Natural killer cell treated with Interleukin-12 subunit alpha and Interleukin-12 subunit beta and Interleukin-15 and Interleukin-18, amount 100 ng/mL, for 72 hours (primary cell): ENCODE measurements at regions not wholly inside any gene's neighbourhood (a gene's known extent, or its start where the extent isn't known, plus 50 kb on each side); places are given as distances from the start of the nearest gene placed in this dataset.

Source experiments
- ATAC-seq, 2 donors: fragments of 150-1000 bp; cut with Tn5 transposase in 1 of 2; sonication (Bioruptor Pico), chemical (Tn5 transposase) in 1 of 2; 2 replicates each; pipeline ENCODE4 v1.10.0; 2021
- DNase-seq: peaks from one replicate; pipeline ENCODE4 v3.0.0; 2022; ENCODE audit warnings: low spot score
- H3K27ac Mint-ChIP-seq, 2 donors: 1 replicate in 1 of 2; 2 replicates in 1 of 2; pipeline ENCODE4 v1.8.0; 2022; ENCODE audit warnings: mixed read lengths in 2 of 2, mild to moderate bottlenecking in 1 of 2, moderate library complexity in 1 of 2
- H3K27me3 Mint-ChIP-seq, 2 donors: 1 replicate in 1 of 2; 2 replicates in 1 of 2; pipeline ENCODE4 v1.8.0; 2022; ENCODE audit warnings: mixed read lengths in 2 of 2
- H3K36me3 Mint-ChIP-seq: one replicate; pipeline ENCODE4 v1.8.0; 2022; ENCODE audit warnings: mixed read lengths
- H3K4me1 Mint-ChIP-seq, 2 donors: 1 replicate in 1 of 2; 2 replicates in 1 of 2; pipeline ENCODE4 v1.8.0; 2022; ENCODE audit warnings: low read depth in 2 of 2, mixed read lengths in 2 of 2, mild to moderate bottlenecking in 1 of 2
- H3K4me3 Mint-ChIP-seq: one replicate; pipeline ENCODE4 v1.8.0; 2022; ENCODE audit warnings: mixed read lengths
- H3K9me3 Mint-ChIP-seq: 2 replicates; pipeline ENCODE4 v1.8.0; 2022; ENCODE audit warnings: mixed read lengths

DNA sequence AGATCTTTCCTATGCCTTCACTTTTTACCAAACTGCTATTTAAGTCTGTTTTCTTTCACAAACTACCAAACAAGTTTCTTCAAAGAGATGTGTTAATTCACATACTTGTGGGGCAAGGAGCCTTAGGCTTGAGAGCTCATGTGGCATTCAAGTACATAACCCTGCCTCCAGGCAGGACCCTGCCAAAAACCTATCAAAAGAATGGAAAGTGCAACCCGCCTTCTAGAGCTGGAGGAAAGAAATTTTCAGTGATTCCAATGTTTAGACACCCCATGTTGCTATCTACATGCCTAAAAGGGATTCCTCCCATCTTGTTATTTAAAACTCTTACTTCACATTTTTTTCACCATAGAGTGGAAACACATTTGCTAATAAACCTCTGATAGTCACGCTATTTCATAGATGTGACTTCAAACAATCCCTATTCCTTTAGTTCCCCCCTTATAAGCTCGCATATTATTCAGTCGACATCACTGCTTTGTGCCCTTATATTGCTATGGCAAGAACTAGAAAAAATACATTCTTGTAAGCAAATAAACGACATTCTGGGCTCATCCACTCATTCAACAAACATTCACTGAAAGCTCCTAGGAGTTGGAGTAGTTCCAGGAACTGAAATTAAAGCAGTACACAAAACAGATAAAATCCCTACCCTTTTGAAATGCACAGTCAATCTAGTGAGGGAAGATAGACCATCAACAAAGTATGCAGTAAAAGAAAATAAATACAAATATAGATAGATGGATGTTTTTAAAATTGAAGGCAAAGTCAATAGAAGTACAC lies 518.1 kb downstream of the ELAVL2 start:
- no peaks in the 10 kb centered on the region for H3K27me3 Mint-ChIP-seq

DNA sequence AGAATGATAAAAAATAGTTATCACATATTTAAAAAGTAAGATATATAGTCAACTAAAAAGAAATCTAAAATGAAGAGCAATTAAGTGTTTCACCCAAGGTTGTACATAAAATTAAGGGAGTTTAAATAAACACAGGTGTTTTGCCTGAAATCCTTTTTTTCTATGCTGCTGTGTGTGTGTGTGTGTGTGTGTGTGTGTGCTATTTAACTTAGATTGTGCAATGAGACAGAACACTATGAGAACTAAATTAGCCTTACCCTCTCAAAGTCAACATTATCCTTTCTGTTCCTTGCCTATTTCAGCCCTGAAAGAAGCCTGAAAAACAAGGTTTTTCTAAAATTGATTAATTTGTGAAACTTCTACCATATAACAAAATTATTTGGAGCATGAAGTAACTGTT lies 516.2 kb downstream of the ELAVL2 start:
- Mint-ChIP-seq H3K27ac (no peak overlapping the region), H3K4me3 (no peak overlapping the region), H3K27me3 (no peaks in the 10 kb centered on the region), H3K36me3 (no peaks in the 10 kb centered on the region), H3K9me3 (peaks cover 20% of the 10 kb centered on the region), H3K4me1 (no peaks in the 10 kb centered on the region)
- ATAC-seq (no peak), DNase-seq (no peak)

More for the DNA sequence above, 518.1 kb downstream of the ELAVL2 start:
- ATAC-seq = no peak
- Mint-ChIP-seq H3K27ac (no peak overlapping the region), H3K36me3 (no peaks in the 10 kb centered on the region), H3K4me1 (no peaks in the 10 kb centered on the region), H3K4me3 (no peak overlapping the region), H3K9me3 (peaks cover 18% of the 10 kb centered on the region)
- no peak for DNase-seq

DNA sequence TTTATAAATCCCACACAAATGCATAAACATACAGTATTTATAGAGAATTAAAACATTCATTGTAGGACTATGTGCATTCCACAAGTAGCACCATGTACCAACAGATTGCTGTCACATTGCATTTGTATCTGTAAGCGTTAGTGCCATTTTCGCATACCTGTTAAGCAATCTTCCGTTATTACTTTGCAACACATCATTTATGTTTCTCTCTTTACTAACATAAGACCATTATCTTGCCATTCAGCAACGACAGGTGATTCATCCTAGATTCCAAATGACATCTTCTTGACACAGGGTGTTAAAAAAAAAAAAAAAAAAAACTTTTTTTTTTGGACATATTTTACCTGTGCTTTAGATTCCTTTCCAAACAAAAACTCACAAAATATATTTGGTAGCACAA lies 511.8 kb downstream of the ELAVL2 start:
- no peaks in the 10 kb centered on the region for H3K4me1 Mint-ChIP-seq
- H3K27me3 Mint-ChIP-seq = no peaks in the 10 kb centered on the region
- H3K4me3 Mint-ChIP-seq = no peak overlapping the region
- peaks cover 4% of the 10 kb centered on the region for H3K36me3 Mint-ChIP-seq
- no peak overlapping the region for H3K27ac Mint-ChIP-seq
- ATAC-seq (no peak), DNase-seq (no peak)
- H3K9me3 Mint-ChIP-seq = peaks cover 21% of the 10 kb centered on the region

DNA sequence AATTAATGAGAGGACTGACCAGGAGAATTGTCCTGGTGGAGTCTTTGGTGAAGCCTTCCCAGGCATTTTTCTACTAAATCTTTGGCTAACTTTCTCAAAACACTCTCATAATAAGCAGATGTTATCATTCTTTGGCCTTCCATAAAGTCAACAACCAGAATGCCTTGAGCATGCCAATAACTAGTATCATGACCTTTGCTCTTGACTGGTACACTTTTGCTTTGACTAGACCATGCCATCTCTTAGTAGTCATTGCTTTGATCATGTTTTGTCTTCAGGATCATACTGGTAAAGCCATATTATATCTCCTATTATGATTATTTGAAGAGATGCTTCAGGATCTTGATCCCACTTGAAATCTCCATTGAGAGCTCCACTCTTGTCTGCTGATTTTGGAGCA lies 506.9 kb downstream of the ELAVL2 start:
- H3K36me3 Mint-ChIP-seq = peaks cover 4% of the 10 kb centered on the region
- no peak for DNase-seq
- no peaks in the 10 kb centered on the region for H3K27me3 Mint-ChIP-seq
- H3K9me3 Mint-ChIP-seq = peaks cover 14% of the 10 kb centered on the region
- no peak overlapping the region for H3K4me3 Mint-ChIP-seq
- no peak for ATAC-seq
- no peak overlapping the region for H3K27ac Mint-ChIP-seq
- no peaks in the 10 kb centered on the region for H3K4me1 Mint-ChIP-seq

DNA sequence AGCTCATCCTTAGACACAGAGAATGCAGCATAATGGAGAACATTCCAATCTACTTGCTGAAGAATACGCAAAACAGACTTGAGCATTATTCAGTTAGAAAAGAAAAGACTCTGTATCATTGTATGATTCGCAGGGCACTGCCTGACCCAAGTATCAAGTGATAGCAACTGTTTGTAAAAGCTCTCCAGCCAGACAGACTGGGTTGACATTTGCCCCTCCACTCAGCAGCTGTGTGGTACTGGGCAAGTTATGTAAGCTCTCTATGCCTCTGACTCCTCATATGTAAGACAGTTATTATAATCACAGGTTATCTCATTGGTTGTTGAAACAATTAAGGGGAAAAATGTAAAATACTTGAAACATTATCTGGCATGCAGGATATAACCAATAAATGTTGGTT lies 505.0 kb downstream of the ELAVL2 start:
- no peak overlapping the region for H3K27ac Mint-ChIP-seq
- peaks cover 15% of the 10 kb centered on the region for H3K9me3 Mint-ChIP-seq

DNA sequence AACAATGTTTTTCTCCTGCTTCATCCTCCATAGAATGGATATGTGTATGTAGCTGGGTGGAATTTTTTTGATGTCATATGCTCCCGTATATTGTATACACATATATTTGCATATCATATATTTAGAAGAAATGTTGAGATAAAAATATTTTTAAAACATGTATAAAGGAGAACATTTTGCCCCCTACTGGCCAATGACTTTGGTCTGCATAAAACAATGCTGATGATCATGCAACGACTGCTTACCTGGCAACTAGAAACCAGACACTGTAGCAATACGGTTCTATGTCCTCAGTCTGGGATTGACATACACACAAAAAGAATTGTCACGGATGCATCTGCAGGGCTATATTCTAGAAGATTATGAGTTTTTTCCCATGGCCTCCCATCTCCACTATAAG lies 503.6 kb downstream of the ELAVL2 start:
- Mint-ChIP-seq H3K4me3 (no peak overlapping the region), H3K27me3 (no peaks in the 10 kb centered on the region), H3K9me3 (peaks cover 17% of the 10 kb centered on the region), H3K36me3 (peaks cover 13% of the 10 kb centered on the region), H3K27ac (no peak overlapping the region), H3K4me1 (no peaks in the 10 kb centered on the region)
- ATAC-seq (no peak), DNase-seq (no peak)

More for the DNA sequence above, 505.0 kb downstream of the ELAVL2 start:
- ATAC-seq (no peak), DNase-seq (no peak)
- Mint-ChIP-seq H3K27me3 (no peaks in the 10 kb centered on the region), H3K4me3 (no peak overlapping the region), H3K36me3 (peaks cover 12% of the 10 kb centered on the region), H3K4me1 (no peaks in the 10 kb centered on the region)

DNA sequence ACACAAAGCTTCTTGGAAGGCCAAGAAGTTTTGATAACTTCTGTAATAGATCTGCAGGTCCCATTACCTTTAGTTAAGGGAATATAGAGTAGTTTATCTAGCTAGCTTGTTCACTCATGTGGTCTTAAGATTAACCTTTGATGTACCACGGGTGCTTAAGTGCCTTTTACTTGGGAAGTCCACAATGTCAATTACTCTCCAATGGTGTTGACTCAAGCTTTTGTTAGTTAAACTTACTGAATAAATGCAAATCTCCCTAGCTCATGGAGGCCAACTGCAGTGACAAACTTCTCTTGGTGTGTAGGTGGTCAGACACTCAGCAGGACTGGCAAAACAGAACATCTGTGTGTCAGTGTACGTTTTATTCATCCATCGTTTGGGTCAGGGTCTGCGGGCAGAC lies 501.5 kb downstream of the ELAVL2 start:
- no peaks in the 10 kb centered on the region for H3K4me1 Mint-ChIP-seq
- no peaks in the 10 kb centered on the region for H3K27me3 Mint-ChIP-seq
- H3K36me3 Mint-ChIP-seq = peaks cover 18% of the 10 kb centered on the region
- no peak overlapping the region for H3K4me3 Mint-ChIP-seq
- H3K9me3 Mint-ChIP-seq = peaks cover 21% of the 10 kb centered on the region
- H3K27ac Mint-ChIP-seq = no peak overlapping the region
- no peak for ATAC-seq
- DNase-seq = no peak

DNA sequence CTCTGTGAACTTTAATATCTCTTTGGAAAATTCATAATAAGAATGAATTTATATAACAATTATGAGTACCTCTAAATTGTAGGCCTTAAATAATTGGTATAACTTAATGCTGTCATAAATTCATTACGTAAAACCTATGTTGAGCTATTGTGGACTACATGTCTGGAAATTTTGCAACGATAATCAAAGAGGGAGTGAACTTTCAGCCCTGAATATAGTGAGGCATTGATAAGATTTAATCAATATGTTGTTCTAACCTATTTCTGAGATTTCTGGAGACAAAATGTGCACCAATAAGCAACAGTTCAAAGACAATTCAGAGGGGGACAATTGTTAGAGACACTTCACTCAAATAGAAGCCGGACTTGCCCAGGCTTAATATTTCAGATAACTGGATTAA lies 499.4 kb downstream of the ELAVL2 start:
- Mint-ChIP-seq H3K9me3 (peaks cover 32% of the 10 kb centered on the region), H3K36me3 (peaks cover 29% of the 10 kb centered on the region), H3K4me3 (no peak overlapping the region), H3K27me3 (no peaks in the 10 kb centered on the region), H3K4me1 (no peaks in the 10 kb centered on the region), H3K27ac (no peak overlapping the region)
- no peak for ATAC-seq
- DNase-seq = no peak

DNA sequence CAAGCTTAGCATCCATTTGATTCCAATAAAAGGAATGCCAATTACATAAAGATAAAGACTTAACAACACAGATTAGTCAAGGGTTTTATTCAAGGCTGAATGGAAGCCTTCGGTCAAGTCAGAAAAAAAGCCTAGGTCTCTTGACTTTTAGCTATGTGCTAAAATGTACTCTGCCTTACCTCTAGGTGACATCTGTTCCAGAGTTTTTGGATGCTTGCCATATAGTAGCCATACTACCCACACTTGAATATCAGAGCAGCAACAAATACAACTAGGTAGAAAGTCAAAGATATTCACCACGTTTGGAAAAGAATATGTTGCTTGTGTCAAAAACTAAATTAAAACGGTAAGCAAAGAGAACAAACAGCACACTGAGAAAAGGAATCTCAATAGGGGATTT lies 484.7 kb downstream of the ELAVL2 start:
- Mint-ChIP-seq H3K27me3 (no peaks in the 10 kb centered on the region), H3K36me3 (no peaks in the 10 kb centered on the region), H3K27ac (no peak overlapping the region), H3K4me1 (no peaks in the 10 kb centered on the region), H3K4me3 (no peak overlapping the region), H3K9me3 (no peaks in the 10 kb centered on the region)
- ATAC-seq = no peak
- DNase-seq = no peak

DNA sequence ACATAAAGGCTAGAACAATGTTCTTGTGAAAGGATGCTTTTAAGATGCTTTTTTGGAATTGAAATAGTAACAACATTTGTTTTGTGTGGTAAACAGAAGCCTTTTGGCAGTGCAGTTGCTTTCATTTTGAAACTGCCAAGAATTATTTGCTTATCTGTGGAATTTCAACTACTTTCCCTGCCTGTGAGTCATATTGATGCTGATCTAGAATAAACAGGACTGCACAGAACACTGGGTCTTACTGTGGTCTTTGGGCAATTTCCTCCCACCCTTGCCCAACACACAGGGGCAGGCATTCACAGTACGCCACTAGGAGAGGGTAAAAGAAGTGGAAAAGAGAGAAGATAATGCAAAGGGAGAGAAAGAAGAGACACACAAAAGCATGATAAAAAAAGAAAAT lies 483.7 kb downstream of the ELAVL2 start:
- Mint-ChIP-seq H3K27ac (no peak overlapping the region), H3K4me3 (no peak overlapping the region), H3K4me1 (no peaks in the 10 kb centered on the region), H3K36me3 (no peaks in the 10 kb centered on the region), H3K27me3 (no peaks in the 10 kb centered on the region), H3K9me3 (no peaks in the 10 kb centered on the region)
- ATAC-seq (no peak), DNase-seq (no peak)

DNA sequence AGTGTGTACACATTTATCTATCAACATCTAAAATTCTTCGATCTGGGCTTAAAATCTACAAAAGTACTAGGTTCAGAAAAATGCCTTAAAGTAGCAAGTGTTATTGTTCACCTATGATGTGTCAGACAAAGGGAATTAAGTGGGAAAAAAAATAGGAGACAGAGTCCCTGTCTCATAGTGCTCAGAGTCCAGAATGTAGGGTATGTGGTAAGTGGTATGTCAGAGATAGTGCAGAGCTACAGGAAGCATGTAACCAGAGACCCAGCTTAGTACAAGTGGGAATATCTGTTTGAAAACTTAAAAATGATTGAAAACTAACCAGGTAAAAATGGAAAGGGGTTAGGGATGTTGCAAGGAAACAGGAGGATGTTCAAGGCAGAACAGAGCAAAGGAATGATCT lies 482.8 kb downstream of the ELAVL2 start:
- Mint-ChIP-seq H3K27ac (no peak overlapping the region), H3K9me3 (peaks cover 3% of the 10 kb centered on the region), H3K27me3 (no peaks in the 10 kb centered on the region)

DNA sequence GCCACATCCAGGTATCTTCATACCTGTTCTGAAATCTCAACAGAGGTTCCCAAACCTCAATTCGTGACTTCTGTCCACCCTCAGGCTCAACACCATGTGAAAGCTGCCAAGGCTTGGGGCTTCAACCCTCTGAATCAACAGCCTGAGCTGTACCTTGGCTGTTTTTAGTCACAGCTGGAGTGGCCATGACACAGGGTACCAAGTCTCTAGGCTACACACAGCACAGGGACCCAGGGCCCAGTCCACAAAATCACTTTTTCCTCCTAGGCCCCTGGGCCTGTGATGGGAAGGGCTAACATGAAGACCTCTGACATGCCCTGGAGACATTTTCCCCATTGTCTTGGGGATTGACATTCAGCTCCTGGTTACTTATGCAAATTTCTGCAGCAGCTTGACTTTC lies 464.9 kb downstream of the ELAVL2 start:
- H3K4me1 Mint-ChIP-seq = no peaks in the 10 kb centered on the region
- H3K4me3 Mint-ChIP-seq = no peak overlapping the region
- no peak overlapping the region for H3K27ac Mint-ChIP-seq
- DNase-seq (no peak), ATAC-seq (no peak)
- no peaks in the 10 kb centered on the region for H3K27me3 Mint-ChIP-seq
- peaks cover 14% of the 10 kb centered on the region for H3K9me3 Mint-ChIP-seq
- H3K36me3 Mint-ChIP-seq = peaks cover 11% of the 10 kb centered on the region

More for the DNA sequence above, 482.8 kb downstream of the ELAVL2 start:
- H3K4me1 Mint-ChIP-seq = no peaks in the 10 kb centered on the region
- H3K36me3 Mint-ChIP-seq = no peaks in the 10 kb centered on the region
- DNase-seq = no peak
- H3K4me3 Mint-ChIP-seq = no peak overlapping the region
- ATAC-seq = no peak

DNA sequence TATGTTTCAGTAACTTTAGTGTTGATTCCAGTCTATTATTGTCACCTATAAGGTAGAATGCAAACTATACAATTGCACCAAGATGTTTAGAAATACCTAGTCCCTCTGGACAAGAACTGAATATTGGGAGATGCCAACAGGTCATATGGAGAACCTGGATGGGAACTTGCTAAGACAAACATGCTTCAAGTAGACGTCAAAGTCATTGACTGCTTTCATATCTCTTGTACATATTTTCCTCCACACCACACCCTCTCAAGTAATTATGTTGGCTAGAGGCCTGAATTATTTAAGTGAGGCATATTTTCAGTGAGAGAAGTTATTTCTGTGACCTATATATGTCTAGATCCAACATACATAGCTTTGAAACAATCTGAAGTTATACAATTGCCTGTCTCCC lies 453.3 kb downstream of the ELAVL2 start:
- Mint-ChIP-seq H3K36me3 (no peaks in the 10 kb centered on the region), H3K4me1 (no peaks in the 10 kb centered on the region), H3K27me3 (no peaks in the 10 kb centered on the region), H3K4me3 (no peak overlapping the region), H3K27ac (no peak overlapping the region), H3K9me3 (peaks cover 11% of the 10 kb centered on the region)
- DNase-seq = no peak
- ATAC-seq = no peak

DNA sequence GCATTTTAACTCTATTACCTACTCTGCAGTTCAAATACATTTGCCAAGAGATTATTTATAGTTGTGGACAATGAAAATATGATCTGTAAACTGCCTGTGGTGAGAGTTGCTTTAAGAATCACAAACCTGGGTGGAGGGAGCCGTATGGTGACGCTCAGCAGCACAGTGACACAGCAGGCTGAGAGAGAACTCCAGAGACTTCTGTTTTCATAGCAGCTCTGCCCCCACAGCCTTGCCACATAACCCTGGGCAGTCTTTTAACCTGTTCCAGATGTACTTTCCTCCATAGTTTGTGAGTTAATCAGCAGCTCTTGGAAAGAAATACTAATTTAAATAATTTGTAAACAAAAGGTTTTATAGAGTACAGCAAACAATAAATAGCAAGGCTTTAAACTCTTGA lies 450.5 kb downstream of the ELAVL2 start:
- no peak for ATAC-seq
- Mint-ChIP-seq H3K27me3 (no peaks in the 10 kb centered on the region), H3K4me3 (no peak overlapping the region), H3K9me3 (peaks cover 25% of the 10 kb centered on the region), H3K4me1 (no peaks in the 10 kb centered on the region), H3K27ac (no peak overlapping the region), H3K36me3 (no peaks in the 10 kb centered on the region)
- DNase-seq = no peak

DNA sequence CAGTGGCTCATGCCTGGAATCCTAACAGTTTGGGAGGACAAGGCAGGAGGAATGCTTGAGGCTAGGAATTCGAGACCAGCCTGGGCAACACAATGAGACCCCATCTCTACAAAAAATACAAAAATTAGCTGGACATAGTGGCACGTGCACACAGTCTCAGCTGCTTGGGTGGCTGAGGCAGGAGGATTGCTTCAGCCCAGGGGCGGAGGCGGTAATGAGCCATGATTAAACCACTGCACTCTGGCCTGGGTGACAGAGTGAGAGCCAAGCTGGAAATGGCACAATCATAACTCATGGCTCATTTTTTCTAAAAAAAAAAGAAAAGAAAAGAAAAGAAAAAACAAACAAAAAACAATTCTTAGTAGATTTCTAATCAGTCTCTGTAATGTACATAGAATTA lies 446.2 kb downstream of the ELAVL2 start:
- Mint-ChIP-seq H3K27me3 (no peaks in the 10 kb centered on the region), H3K27ac (no peak overlapping the region), H3K9me3 (peaks cover 32% of the 10 kb centered on the region), H3K4me1 (no peaks in the 10 kb centered on the region), H3K36me3 (peaks cover 12% of the 10 kb centered on the region), H3K4me3 (no peak overlapping the region)
- ATAC-seq (no peak), DNase-seq (no peak)
